ENCODE measurements at regions not wholly inside any gene's neighbourhood (a gene's known extent, or its start where the extent isn't known, plus 50 kb on each side); places are given as distances from the start of the nearest gene placed in this dataset.

DNA sequence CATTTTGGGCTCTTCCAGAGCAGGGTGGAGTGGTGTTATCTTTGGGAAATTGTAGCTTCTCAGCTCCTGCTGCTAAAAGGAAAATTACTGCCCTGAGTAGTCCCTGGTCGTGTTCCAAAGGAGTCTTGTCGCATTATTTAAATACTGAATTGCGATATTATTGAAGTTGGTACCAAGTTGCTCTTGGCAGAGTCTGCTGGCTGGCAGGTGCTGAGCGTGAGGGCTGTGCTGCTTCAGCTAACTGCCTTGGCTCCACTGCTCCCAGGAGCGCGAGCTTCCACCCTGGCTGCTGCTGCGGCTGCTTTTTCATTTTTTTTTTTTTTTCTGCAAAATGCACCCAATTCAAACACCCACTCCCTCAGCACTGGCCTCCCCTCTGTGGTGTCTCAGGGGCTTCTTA, 289.8 kb downstream of the MAF start:
- H2AFZ ChIP-seq (ENCODE audit: low read length), result no peak overlapping the region
- no peaks in the 10 kb centered on the region for H3K9me3 ChIP-seq (ENCODE audit: low read length)
- H3K4me1 ChIP-seq (ENCODE audit: insufficient read depth, low read length, severe bottlenecking), result no peaks in the 10 kb centered on the region
- H3K27me3 ChIP-seq (ENCODE audit: insufficient read depth, low read length), result no peaks in the 10 kb centered on the region; the same call in 1 of the 2 replicates
- H4K20me1 ChIP-seq (ENCODE audit: insufficient read depth, low read length), result no peaks in the 10 kb centered on the region
- no peaks in the 10 kb centered on the region for H3K9me2 ChIP-seq (ENCODE audit: low read depth, low read length)
- no peak overlapping the region for H3K4me2 ChIP-seq (ENCODE audit: low read length)
- no peak overlapping the region for H3K4me3 ChIP-seq (ENCODE audit: low read depth, low read length, poor library complexity, severe bottlenecking)
- no peaks in the 10 kb centered on the region for H3F3A ChIP-seq (ENCODE audit: insufficient read depth, low read length)
- no peak overlapping the region for H3K27ac ChIP-seq (ENCODE audit: low read depth, low read length, poor library complexity, severe bottlenecking)
- no peaks in the 10 kb centered on the region for H3K79me2 ChIP-seq (ENCODE audit: insufficient read depth, low read length)
- H3K36me3 ChIP-seq (ENCODE audit: insufficient read depth, low read length), result no peaks in the 10 kb centered on the region
- no peak overlapping the region for H3K9ac ChIP-seq (ENCODE audit: low read length)
- TF ChIP-seq, protein P1, sequence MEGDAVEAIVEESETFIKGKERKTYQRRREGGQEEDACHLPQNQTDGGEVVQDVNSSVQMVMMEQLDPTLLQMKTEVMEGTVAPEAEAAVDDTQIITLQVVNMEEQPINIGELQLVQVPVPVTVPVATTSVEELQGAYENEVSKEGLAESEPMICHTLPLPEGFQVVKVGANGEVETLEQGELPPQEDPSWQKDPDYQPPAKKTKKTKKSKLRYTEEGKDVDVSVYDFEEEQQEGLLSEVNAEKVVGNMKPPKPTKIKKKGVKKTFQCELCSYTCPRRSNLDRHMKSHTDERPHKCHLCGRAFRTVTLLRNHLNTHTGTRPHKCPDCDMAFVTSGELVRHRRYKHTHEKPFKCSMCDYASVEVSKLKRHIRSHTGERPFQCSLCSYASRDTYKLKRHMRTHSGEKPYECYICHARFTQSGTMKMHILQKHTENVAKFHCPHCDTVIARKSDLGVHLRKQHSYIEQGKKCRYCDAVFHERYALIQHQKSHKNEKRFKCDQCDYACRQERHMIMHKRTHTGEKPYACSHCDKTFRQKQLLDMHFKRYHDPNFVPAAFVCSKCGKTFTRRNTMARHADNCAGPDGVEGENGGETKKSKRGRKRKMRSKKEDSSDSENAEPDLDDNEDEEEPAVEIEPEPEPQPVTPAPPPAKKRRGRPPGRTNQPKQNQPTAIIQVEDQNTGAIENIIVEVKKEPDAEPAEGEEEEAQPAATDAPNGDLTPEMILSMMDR (IDR thresholded peaks at IDR 0.05; ENCODE audit: low read length), result no peak
- TF ChIP-seq EZH2 (IDR thresholded peaks at IDR 0.05; ENCODE audit: borderline replicate concordance, low read length), result no peak

DNA sequence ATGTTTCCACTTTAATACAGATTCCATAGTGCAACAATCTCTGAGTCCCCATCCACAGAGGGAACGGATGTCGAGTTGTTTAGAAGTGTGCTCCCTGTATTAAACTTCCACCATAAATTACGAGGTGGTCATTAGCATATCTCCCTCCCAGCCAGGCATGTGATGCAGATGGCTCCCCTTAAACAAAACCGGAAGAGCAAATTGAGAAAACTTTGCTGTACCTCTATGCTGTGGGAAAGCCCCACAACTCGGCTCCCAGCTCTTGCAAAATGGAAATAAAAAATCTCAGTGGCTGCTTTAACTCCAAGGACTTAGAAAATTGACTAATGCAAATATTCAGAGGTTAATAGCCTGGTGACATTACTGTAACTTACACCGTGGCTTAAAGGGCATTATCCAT, 290.9 kb downstream of the MAF start:
- no peaks in the 10 kb centered on the region; the same call in 1 of the 2 replicates for H3K27me3 ChIP-seq (ENCODE audit: insufficient read depth, low read length)
- H3K36me3 ChIP-seq (ENCODE audit: insufficient read depth, low read length), result no peaks in the 10 kb centered on the region
- H2AFZ ChIP-seq (ENCODE audit: low read length), result no peak overlapping the region
- no peaks in the 10 kb centered on the region for H3K79me2 ChIP-seq (ENCODE audit: insufficient read depth, low read length)
- H3F3A ChIP-seq (ENCODE audit: insufficient read depth, low read length), result no peaks in the 10 kb centered on the region
- H4K20me1 ChIP-seq (ENCODE audit: insufficient read depth, low read length), result no peaks in the 10 kb centered on the region
- no peaks in the 10 kb centered on the region for H3K9me2 ChIP-seq (ENCODE audit: low read depth, low read length)
- no peak overlapping the region for H3K27ac ChIP-seq (ENCODE audit: low read depth, low read length, poor library complexity, severe bottlenecking)
- no peaks in the 10 kb centered on the region for H3K9me3 ChIP-seq (ENCODE audit: low read length)
- no peak for TF ChIP-seq EZH2 (IDR thresholded peaks at IDR 0.05; ENCODE audit: borderline replicate concordance, low read length)
- TF ChIP-seq, protein P1 (IDR thresholded peaks at IDR 0.05; ENCODE audit: low read length), result no peak
- H3K9ac ChIP-seq (ENCODE audit: low read length), result no peak overlapping the region
- no peak overlapping the region for H3K4me3 ChIP-seq (ENCODE audit: low read depth, low read length, poor library complexity, severe bottlenecking)
- H3K4me1 ChIP-seq (ENCODE audit: insufficient read depth, low read length, severe bottlenecking), result no peaks in the 10 kb centered on the region
- no peak overlapping the region for H3K4me2 ChIP-seq (ENCODE audit: low read length)

DNA sequence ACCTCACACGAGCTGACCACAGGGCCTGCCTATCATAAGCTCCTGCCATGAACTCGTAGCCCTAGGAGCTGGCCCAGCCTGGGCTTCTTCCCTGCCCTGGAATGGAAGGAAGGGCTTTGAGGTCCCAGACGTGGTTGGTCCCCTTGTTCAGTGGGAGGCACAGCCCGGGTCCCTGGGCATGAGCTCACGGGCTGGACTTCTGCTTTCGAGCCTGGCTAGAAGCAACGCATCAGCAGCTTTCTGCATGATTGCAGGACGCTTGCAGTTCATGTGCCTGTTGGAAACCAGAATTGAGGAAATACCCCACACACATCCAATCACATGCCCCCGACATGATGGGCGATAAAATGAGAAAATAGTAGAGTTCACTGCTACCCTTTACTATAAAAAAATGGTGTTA, 293.3 kb downstream of the MAF start:
- no peaks in the 10 kb centered on the region for H3F3A ChIP-seq (ENCODE audit: insufficient read depth, low read length)
- H3K9ac ChIP-seq (ENCODE audit: low read length), result no peak overlapping the region
- no peaks in the 10 kb centered on the region for H3K79me2 ChIP-seq (ENCODE audit: insufficient read depth, low read length)
- H3K4me3 ChIP-seq (ENCODE audit: low read depth, low read length, poor library complexity, severe bottlenecking), result no peak overlapping the region
- TF ChIP-seq EZH2 (IDR thresholded peaks at IDR 0.05; ENCODE audit: borderline replicate concordance, low read length), result no peak
- TF ChIP-seq, protein P1 (IDR thresholded peaks at IDR 0.05; ENCODE audit: low read length), result no peak
- H3K4me1 ChIP-seq (ENCODE audit: insufficient read depth, low read length, severe bottlenecking), result no peaks in the 10 kb centered on the region
- no peak overlapping the region for H3K27ac ChIP-seq (ENCODE audit: low read depth, low read length, poor library complexity, severe bottlenecking)
- no peaks in the 10 kb centered on the region for H3K9me3 ChIP-seq (ENCODE audit: low read length)
- no peaks in the 10 kb centered on the region for H3K9me2 ChIP-seq (ENCODE audit: low read depth, low read length)
- H4K20me1 ChIP-seq (ENCODE audit: insufficient read depth, low read length), result no peaks in the 10 kb centered on the region
- H3K36me3 ChIP-seq (ENCODE audit: insufficient read depth, low read length), result no peaks in the 10 kb centered on the region
- H2AFZ ChIP-seq (ENCODE audit: low read length), result no peak overlapping the region
- no peak overlapping the region for H3K4me2 ChIP-seq (ENCODE audit: low read length)
- H3K27me3 ChIP-seq (ENCODE audit: insufficient read depth, low read length), result no peaks in the 10 kb centered on the region; the same call in 1 of the 2 replicates
